ENCODE measurements at regions not wholly inside any gene's neighbourhood (a gene's known extent, or its start where the extent isn't known, plus 50 kb on each side); places are given as distances from the start of the nearest gene placed in this dataset.

DNA sequence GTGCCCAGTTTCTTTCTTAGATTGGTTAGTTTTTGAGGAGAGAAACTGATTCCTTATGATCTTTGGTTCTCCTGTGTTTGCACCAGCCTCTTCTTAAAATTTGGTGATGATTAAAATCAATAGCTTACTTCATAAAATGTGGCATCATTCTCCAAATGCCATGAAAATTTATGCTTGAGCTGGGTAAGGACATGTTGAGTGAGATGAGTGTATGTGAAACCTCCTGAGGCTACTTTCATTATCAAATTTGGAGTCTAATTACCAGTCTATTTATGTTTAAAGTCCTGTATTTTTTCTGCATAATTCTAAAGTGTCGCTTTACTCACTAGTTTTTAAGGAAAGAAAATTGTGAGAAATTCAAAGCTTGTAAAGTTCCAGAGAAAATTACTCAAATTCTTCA, 102.1 kb downstream of the DIPK2A start:
- no peak overlapping the region for H3K4me3 ChIP-seq
- H3K36me3 ChIP-seq, result no peaks in the 10 kb centered on the region
- ATAC-seq (no peak), DNase-seq (no peak)
- TF ChIP-seq, protein P1, sequence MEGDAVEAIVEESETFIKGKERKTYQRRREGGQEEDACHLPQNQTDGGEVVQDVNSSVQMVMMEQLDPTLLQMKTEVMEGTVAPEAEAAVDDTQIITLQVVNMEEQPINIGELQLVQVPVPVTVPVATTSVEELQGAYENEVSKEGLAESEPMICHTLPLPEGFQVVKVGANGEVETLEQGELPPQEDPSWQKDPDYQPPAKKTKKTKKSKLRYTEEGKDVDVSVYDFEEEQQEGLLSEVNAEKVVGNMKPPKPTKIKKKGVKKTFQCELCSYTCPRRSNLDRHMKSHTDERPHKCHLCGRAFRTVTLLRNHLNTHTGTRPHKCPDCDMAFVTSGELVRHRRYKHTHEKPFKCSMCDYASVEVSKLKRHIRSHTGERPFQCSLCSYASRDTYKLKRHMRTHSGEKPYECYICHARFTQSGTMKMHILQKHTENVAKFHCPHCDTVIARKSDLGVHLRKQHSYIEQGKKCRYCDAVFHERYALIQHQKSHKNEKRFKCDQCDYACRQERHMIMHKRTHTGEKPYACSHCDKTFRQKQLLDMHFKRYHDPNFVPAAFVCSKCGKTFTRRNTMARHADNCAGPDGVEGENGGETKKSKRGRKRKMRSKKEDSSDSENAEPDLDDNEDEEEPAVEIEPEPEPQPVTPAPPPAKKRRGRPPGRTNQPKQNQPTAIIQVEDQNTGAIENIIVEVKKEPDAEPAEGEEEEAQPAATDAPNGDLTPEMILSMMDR (IDR thresholded peaks at IDR 0.05), result no peak
- intact Hi-C loops (cut with DNase I), result no loop called here
- no peaks in the 10 kb centered on the region for H3K4me1 ChIP-seq
- peaks cover 14% of the 10 kb centered on the region for H3K9me3 ChIP-seq
- no peak overlapping the region for H3K27ac ChIP-seq
- no peaks in the 10 kb centered on the region for H3K27me3 ChIP-seq (ENCODE audit: low read depth)

DNA sequence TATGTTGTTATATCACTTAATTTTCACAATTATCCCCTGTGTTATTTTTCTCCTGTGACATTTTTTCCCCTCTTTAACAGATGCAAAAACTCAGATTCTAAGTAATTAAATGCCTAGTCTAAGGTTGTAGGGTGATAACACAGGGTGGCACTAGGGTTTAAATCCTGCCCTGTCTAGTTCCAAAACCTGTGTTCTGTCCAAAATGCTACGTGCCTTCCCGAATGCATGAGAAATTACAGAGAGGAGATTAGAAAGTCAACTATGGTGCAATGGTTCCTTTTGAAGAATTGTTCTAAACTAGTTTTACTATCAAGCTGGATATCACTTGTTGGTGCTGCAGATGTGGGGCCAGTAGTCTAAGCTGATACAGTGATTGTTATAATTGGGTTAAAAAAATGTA, 108.0 kb downstream of the DIPK2A start:
- intact Hi-C loops (cut with DNase I), result no loop called here
- DNase-seq, result no peak
- H3K9me3 ChIP-seq, result no peaks in the 10 kb centered on the region
- H3K4me1 ChIP-seq, result no peaks in the 10 kb centered on the region
- H3K27me3 ChIP-seq (ENCODE audit: low read depth), result no peaks in the 10 kb centered on the region
- TF ChIP-seq, protein P1 (IDR thresholded peaks at IDR 0.05), result no peak
- no peak overlapping the region for H3K4me3 ChIP-seq
- no peak overlapping the region for H3K27ac ChIP-seq
- H3K36me3 ChIP-seq, result no peaks in the 10 kb centered on the region
- ATAC-seq, result no peak

DNA sequence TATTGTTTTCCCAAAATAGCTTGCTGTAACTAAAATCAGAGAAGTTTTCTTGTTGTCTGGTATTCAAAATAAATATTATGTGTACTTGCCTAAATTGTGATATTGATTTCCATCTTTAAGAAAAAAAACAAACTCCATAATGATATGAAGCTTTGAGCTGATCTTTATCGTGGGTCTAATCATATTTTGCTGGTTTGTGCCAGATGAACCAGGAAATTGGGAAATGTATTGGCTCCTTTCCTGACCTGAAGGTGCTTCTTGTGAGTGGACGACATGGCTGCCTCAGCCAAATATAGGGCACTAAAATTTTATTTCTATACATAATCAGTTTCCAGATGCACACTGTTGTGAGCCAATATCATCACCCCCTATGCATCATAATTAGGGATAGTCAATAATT, 113.3 kb downstream of the DIPK2A start:
- H3K9me3 ChIP-seq, result no peaks in the 10 kb centered on the region
- no peaks in the 10 kb centered on the region for H3K4me1 ChIP-seq
- H3K27ac ChIP-seq, result no peak overlapping the region
- no peaks in the 10 kb centered on the region for H3K27me3 ChIP-seq (ENCODE audit: low read depth)
- intact Hi-C loops (cut with DNase I), result no loop called here
- H3K36me3 ChIP-seq, result no peaks in the 10 kb centered on the region
- no peak overlapping the region for H3K4me3 ChIP-seq
- no peak for ATAC-seq
- DNase-seq, result no peak
- TF ChIP-seq, protein P1 (IDR thresholded peaks at IDR 0.05), result no peak

DNA sequence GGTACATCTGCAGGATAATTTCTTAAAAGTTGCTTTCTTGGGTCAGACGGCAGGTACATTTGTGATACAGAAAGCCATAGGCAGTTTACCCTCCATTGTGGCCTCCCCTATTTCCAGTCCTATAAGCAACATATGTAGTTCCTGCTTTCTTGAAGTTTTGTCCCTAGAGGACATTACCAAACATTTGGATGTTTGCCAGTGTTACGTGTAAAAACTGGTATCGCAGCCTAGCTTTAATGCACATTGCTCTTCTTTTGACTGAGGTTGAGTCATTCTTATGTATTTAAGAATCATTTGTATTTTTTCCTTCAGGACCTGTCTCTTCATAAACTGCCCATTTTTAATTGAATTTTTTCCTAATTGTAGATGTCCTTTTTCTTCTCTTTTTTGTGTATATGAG, 114.3 kb downstream of the DIPK2A start:
- TF ChIP-seq, protein P1 (IDR thresholded peaks at IDR 0.05), result no peak
- Histone ChIP-seq H3K27ac (no peak overlapping the region), H3K27me3 (ENCODE audit: low read depth) (no peaks in the 10 kb centered on the region), H3K4me3 (no peak overlapping the region), H3K9me3 (no peaks in the 10 kb centered on the region), H3K36me3 (no peaks in the 10 kb centered on the region), H3K4me1 (no peaks in the 10 kb centered on the region)
- DNase-seq (no peak), ATAC-seq (no peak)
- intact Hi-C loops (cut with DNase I), result no loop called here

DNA sequence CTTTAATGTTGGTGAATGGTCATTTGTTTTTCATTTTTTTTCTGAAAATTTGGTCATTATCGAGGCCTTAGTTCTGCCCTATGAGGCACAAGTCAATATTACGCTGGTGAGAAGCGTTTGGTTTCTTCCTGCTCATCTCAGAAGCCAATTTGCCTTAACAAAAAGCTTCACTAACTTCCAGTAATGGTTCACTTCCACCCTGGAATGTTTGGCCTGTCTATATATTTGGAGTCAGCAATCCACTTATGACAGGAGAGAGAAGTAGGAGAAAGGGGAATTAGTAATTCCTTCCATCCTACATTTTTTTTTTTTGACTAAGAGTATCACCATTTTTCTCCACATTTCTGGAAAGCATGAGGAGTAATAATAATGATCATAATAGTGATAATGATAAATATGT, 124.4 kb downstream of the DIPK2A start:
- TF ChIP-seq, protein P1 (IDR thresholded peaks at IDR 0.05), result no peak
- intact Hi-C loops (cut with DNase I), result no loop called here
- ATAC-seq (no peak), DNase-seq (no peak)
- Histone ChIP-seq H3K27me3 (ENCODE audit: low read depth) (no peaks in the 10 kb centered on the region), H3K27ac (no peak overlapping the region), H3K36me3 (no peaks in the 10 kb centered on the region), H3K9me3 (no peaks in the 10 kb centered on the region), H3K4me3 (no peak overlapping the region), H3K4me1 (no peaks in the 10 kb centered on the region)

DNA sequence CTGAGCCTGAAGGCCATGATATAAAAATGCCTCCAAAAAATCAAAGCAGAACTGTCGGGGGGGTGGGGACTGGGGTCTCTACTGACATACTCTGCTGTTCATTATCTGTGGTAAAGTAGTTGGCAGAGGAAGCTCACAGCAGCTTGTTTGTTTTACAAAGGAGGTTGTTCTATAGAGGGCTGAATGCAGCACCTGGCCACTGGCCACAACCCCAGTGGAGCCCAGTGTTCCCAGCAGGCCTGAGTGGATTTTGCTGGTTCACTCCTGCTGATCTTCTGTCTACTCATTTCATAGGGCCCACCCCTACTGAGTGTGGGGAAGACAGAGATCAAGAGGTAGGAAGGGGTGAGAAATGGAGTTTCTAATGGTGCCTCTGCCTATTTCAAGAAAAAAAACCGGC, 125.5 kb downstream of the DIPK2A start:
- TF ChIP-seq, protein P1 (IDR thresholded peaks at IDR 0.05), result no peak
- intact Hi-C loops (cut with DNase I), result no loop called here
- ATAC-seq, result no peak

More for the DNA sequence above, 125.5 kb downstream of the DIPK2A start:
- no peak for DNase-seq
- no peak overlapping the region for H3K27ac ChIP-seq
- no peaks in the 10 kb centered on the region for H3K36me3 ChIP-seq
- no peaks in the 10 kb centered on the region for H3K27me3 ChIP-seq (ENCODE audit: low read depth)
- no peaks in the 10 kb centered on the region for H3K4me1 ChIP-seq
- no peaks in the 10 kb centered on the region for H3K9me3 ChIP-seq
- no peak overlapping the region for H3K4me3 ChIP-seq

Data from lower lobe of right lung (tissue), 2 donors.